Ascending aorta (tissue), 2 donors: ENCODE measurements at regions not wholly inside any gene's neighbourhood (a gene's known extent, or its start where the extent isn't known, plus 50 kb on each side); places are given as distances from the start of the nearest gene placed in this dataset.

ENCODE experiments used
- DNase-seq, 2 donors: peaks; one replicate each; pipeline ENCODE4 v3.0.0-alpha.2; 2019; ENCODE audit warnings: low spot score in 2 of 2
- H3K27ac ChIP-seq, 2 donors: fragments of 200-600 bp; sonication (generic); one replicate each; pipeline ENCODE4 v1.5.1; 2016 to 2017; ENCODE audit warnings: mild to moderate bottlenecking in 1 of 2
- H3K27me3 ChIP-seq: fragments of 200-600 bp; sonication (generic); one replicate; pipeline ENCODE4 v1.5.1; 2017
- H3K36me3 ChIP-seq, 2 donors: fragments of 200-600 bp; sonication (generic); one replicate each; pipeline ENCODE4 v1.5.1; 2016
- H3K4me1 ChIP-seq, 2 donors: fragments of 200-600 bp; sonication (generic); one replicate each; pipeline ENCODE4 v1.5.1; 2016 to 2017; ENCODE audit warnings: mild to moderate bottlenecking in 1 of 2
- H3K4me3 ChIP-seq, 2 donors: fragments of 200-600 bp; sonication (generic); one replicate each; pipeline ENCODE4 v1.5.1; 2016 to 2017; ENCODE audit warnings: mild to moderate bottlenecking in 1 of 2
- H3K9me3 ChIP-seq, 2 donors: fragments of 200-600 bp; sonication (generic); one replicate each; pipeline ENCODE4 v1.5.1; 2016
- intact Hi-C: fragments of 100-400 bp; cut with DNase I; formaldehyde crosslinking; loops from one replicate; pipeline ENCODE4 v1.15.1; 2023
- TF ChIP-seq, protein P1 (sequence below), 3 experiments: fragments of 200-600 bp in 2 of 3; fragments of 450-650 bp in 1 of 3; sonication (generic) in 2 of 3; IDR thresholded peaks; one replicate each; pipeline ENCODE4 v1.5.1; 2016 to 2019; ENCODE audit warnings: antibody characterized with exemption in 3 of 3, mild to moderate bottlenecking in 1 of 3, moderate library complexity in 1 of 3

DNA sequence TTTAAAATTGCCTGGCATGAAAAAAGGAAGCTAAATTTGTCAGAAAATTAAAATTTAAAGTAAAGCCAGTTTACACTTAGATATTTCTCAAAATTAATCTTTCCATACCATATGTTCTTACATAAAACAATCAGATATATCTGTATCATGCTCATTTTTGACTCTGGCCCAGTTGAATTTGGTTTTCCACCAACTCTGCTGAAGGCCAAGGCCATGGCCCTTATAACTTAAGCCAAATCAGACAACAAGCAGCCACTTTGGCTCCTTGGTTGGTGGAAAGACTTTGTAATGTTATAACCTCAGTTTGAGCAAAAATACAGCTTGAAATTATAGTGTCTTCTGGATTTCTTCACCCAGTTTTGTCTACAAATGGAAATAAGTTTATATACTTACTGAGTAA is 97.3 kb downstream of the CENPW start:
- no peaks in the 10 kb centered on the region for H3K27me3 ChIP-seq
- no peaks in the 10 kb centered on the region for H3K9me3 ChIP-seq
- DNase-seq, result no peak
- TF ChIP-seq, protein P1, sequence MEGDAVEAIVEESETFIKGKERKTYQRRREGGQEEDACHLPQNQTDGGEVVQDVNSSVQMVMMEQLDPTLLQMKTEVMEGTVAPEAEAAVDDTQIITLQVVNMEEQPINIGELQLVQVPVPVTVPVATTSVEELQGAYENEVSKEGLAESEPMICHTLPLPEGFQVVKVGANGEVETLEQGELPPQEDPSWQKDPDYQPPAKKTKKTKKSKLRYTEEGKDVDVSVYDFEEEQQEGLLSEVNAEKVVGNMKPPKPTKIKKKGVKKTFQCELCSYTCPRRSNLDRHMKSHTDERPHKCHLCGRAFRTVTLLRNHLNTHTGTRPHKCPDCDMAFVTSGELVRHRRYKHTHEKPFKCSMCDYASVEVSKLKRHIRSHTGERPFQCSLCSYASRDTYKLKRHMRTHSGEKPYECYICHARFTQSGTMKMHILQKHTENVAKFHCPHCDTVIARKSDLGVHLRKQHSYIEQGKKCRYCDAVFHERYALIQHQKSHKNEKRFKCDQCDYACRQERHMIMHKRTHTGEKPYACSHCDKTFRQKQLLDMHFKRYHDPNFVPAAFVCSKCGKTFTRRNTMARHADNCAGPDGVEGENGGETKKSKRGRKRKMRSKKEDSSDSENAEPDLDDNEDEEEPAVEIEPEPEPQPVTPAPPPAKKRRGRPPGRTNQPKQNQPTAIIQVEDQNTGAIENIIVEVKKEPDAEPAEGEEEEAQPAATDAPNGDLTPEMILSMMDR (IDR thresholded peaks at IDR 0.05), result no peak
- H3K4me1 ChIP-seq, result no peaks in the 10 kb centered on the region
- intact Hi-C loops, result no loop called here
- no peak overlapping the region for H3K4me3 ChIP-seq
- no peaks in the 10 kb centered on the region for H3K36me3 ChIP-seq
- H3K27ac ChIP-seq, result no peak overlapping the region

DNA sequence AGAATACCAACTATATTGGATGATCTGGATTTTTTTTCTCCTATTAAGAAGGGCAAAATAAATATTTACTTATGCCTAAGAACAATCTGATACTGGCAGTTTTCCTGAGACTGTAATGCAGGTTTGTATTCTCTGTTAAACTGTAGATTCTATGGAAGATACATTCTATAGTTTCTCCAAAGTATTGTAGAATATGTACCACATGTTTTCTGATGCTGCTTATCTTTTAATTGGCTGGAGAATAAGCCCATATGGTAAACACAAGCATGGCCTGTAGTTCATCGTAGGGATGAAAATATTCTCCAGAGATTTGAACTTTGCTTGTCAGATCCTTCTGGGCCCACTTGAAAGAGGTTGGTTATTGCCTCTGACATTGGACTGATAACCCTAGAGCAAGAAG is 99.1 kb downstream of the CENPW start:
- TF ChIP-seq, protein P1 (IDR thresholded peaks at IDR 0.05), result no peak
- DNase-seq, result no peak
- Histone ChIP-seq H3K9me3 (no peaks in the 10 kb centered on the region), H3K27ac (no peak overlapping the region), H3K4me1 (no peaks in the 10 kb centered on the region), H3K27me3 (no peaks in the 10 kb centered on the region), H3K36me3 (no peaks in the 10 kb centered on the region), H3K4me3 (no peak overlapping the region)
- intact Hi-C loops, result no loop called here

DNA sequence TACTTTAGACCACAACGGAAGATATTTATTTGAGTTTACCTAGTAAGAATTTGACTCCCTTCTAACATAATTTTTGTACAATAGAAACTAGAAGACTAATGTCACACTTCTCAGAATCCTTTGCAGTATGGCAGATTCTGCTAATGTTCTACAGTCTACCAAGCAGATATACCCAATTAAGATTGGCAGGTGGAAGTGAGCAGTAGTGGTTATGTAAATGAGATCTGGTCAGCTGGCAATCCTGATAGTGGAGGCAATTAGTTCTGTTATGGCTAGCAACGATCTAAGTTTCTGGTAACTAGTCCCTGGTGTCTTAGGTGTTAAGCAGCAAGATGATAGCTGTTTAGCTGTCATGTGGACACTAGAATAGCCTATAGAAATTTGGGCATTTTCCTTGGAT is 101.0 kb downstream of the CENPW start:
- Histone ChIP-seq H3K36me3 (no peaks in the 10 kb centered on the region), H3K27ac (no peak overlapping the region), H3K4me3 (no peak overlapping the region), H3K27me3 (no peaks in the 10 kb centered on the region), H3K9me3 (no peaks in the 10 kb centered on the region), H3K4me1 (no peaks in the 10 kb centered on the region)
- TF ChIP-seq, protein P1 (IDR thresholded peaks at IDR 0.05), result no peak
- no peak for DNase-seq
- intact Hi-C loops, result no loop called here

DNA sequence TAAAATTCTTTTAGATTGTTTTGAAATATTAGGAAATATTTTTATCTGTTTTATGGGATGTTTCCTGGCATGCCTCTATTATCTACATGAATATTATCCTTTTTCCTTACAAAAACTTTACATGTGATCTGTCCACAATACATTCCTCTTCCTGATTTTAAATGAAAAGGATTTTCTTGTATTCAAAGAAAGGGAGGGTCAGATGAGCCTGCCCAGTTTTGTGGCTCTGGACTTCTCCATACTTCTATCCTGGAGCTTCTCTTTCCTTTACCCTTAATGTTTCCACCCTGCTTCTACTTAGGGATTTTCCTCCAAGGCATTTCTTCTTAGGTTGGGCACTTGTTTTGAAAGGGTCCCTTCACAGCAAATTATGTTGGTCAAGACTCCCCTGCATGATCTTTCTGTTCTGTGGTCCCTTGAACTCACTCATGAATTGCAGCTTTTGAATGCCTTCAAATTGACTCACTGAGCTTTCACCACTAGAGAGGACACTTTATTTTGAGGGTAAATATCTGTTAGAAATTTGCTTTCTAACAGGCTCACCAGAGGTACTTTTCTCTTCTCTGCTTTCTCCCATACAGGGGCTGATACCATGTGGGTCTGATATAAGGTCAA is 104.9 kb downstream of the CENPW start:
- no peak overlapping the region for H3K4me3 ChIP-seq
- TF ChIP-seq, protein P1 (IDR thresholded peaks at IDR 0.05), result no peak
- no peaks in the 10 kb centered on the region for H3K9me3 ChIP-seq
- no peak overlapping the region for H3K27ac ChIP-seq
- H3K4me1 ChIP-seq, result no peaks in the 10 kb centered on the region
- H3K27me3 ChIP-seq, result no peaks in the 10 kb centered on the region
- intact Hi-C loops, result no loop called here
- DNase-seq, result no peak
- H3K36me3 ChIP-seq, result no peaks in the 10 kb centered on the region

DNA sequence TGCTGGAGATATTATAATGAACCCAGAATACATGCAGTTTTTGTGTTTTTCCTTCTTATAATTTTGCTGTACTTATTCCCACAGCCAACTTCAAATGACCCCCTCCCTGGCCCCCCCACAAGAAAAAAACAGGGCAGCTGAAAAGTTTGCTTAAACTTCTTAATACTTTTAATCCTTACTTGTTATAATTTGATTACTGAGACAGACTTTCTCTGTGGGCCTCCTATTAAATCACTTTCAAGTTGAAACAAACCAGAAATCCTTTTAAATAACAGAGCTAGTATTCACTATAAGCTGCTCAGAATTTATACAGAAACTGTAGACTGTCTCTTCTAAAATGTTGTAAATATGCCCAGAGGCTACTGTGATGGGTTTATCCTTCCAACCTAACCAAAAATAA is 106.3 kb downstream of the CENPW start:
- no peaks in the 10 kb centered on the region for H3K4me1 ChIP-seq
- H3K9me3 ChIP-seq, result no peaks in the 10 kb centered on the region
- no peak overlapping the region for H3K4me3 ChIP-seq
- H3K36me3 ChIP-seq, result no peaks in the 10 kb centered on the region
- H3K27me3 ChIP-seq, result no peaks in the 10 kb centered on the region
- TF ChIP-seq, protein P1 (IDR thresholded peaks at IDR 0.05), result no peak
- H3K27ac ChIP-seq, result no peak overlapping the region
- intact Hi-C loops, result no loop called here
- DNase-seq, result no peak

DNA sequence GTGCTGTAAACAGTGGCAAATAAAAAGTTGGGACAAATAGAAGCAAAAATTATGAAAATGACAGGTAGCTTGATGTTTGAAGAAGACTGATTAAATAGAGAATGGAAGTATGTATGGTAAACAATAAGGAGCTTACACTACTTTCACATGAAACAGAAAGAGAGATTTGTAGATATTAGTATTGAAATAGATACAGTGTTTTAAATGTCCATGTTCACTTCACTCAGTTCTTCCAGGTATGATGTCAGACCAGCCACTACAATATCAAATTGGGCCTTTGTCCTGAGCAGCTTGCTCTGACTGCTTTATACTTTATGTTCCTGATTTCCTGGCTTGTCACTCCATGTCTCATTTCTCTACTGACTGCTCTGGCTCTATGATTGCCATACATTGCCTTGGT is 107.5 kb downstream of the CENPW start:
- TF ChIP-seq, protein P1 (IDR thresholded peaks at IDR 0.05), result no peak
- no peak overlapping the region for H3K27ac ChIP-seq
- intact Hi-C loops, result no loop called here

More for the DNA sequence above, 107.5 kb downstream of the CENPW start:
- H3K36me3 ChIP-seq, result no peaks in the 10 kb centered on the region
- no peaks in the 10 kb centered on the region for H3K9me3 ChIP-seq
- no peaks in the 10 kb centered on the region for H3K4me1 ChIP-seq
- H3K4me3 ChIP-seq, result no peak overlapping the region
- no peak for DNase-seq
- H3K27me3 ChIP-seq, result no peaks in the 10 kb centered on the region
